WTC11 (cell line): ENCODE measurements at regions not wholly inside any gene's neighbourhood (a gene's known extent, or its start where the extent isn't known, plus 50 kb on each side); places are given as distances from the start of the nearest gene placed in this dataset.

Experiments used
- ESRRA ChIP-seq: sonication (generic); formaldehyde crosslinking; IDR thresholded peaks from 2 replicates; pipeline ENCODE4 v1.8.1; 2022; ENCODE audit warnings: mild to moderate bottlenecking, missing genetic modification reagents, borderline replicate concordance
- OVOL2 ChIP-seq: fragments of 250-450 bp; sonication (Bioruptor Pico); IDR thresholded peaks from 2 replicates; pipeline ENCODE4 v1.9.0; 2021; ENCODE audit warnings: mild to moderate bottlenecking, borderline replicate concordance
- TEAD4 ChIP-seq: sonication (generic); formaldehyde crosslinking; IDR thresholded peaks from 2 replicates; pipeline ENCODE4 v1.8.0; 2022; ENCODE audit warnings: mild to moderate bottlenecking, missing genetic modification reagents
- ZNF317 ChIP-seq: sonication (generic); formaldehyde crosslinking; IDR thresholded peaks from 2 replicates; pipeline ENCODE4 v1.8.1; 2023; ENCODE audit warnings: low read depth, mild to moderate bottlenecking, moderate library complexity, missing genetic modification reagents, borderline replicate concordance
- TF ChIP-seq, protein P1 (sequence below): fragments of 200-600 bp; IDR thresholded peaks from 2 replicates; pipeline ENCODE4 v1.8.0; 2022; ENCODE audit warnings: antibody characterized with exemption
- TF ChIP-seq, protein P2 (sequence below): sonication (generic); formaldehyde crosslinking; IDR thresholded peaks from 2 replicates; pipeline ENCODE4 v1.8.1; 2023; ENCODE audit warnings: mild to moderate bottlenecking, missing genetic modification reagents
- TF ChIP-seq, protein P3 (sequence below): sonication (generic); formaldehyde crosslinking; IDR thresholded peaks from 2 replicates; pipeline ENCODE4 v1.8.1; 2022; ENCODE audit warnings: low read depth, missing genetic modification reagents, borderline replicate concordance
- TF ChIP-seq, protein P4 (sequence below): sonication (generic); formaldehyde crosslinking; IDR thresholded peaks from 2 replicates; pipeline ENCODE4 v1.8.1; 2023; ENCODE audit warnings: mild to moderate bottlenecking, missing genetic modification reagents, moderate library complexity

DNA sequence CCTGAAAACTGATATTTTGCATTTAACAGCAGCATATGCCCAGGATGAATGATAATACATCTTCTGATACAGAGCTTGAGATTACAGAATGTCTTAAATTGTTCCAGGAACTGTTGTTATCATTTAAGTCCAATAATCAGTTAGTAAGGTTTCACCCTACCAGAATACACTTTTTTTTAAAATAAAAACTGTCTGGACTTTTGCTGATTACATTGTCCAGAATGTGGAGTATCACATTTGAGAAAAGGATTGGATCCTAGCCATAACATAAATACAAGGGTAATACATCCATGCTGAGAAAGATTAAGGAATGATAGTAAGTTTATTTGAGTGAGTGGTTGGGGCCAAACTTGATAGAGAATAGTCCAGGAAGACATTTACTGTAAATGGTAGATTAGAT lies 71.0 kb downstream of the SEPTIN7 start:
- TF ChIP-seq, protein P1, sequence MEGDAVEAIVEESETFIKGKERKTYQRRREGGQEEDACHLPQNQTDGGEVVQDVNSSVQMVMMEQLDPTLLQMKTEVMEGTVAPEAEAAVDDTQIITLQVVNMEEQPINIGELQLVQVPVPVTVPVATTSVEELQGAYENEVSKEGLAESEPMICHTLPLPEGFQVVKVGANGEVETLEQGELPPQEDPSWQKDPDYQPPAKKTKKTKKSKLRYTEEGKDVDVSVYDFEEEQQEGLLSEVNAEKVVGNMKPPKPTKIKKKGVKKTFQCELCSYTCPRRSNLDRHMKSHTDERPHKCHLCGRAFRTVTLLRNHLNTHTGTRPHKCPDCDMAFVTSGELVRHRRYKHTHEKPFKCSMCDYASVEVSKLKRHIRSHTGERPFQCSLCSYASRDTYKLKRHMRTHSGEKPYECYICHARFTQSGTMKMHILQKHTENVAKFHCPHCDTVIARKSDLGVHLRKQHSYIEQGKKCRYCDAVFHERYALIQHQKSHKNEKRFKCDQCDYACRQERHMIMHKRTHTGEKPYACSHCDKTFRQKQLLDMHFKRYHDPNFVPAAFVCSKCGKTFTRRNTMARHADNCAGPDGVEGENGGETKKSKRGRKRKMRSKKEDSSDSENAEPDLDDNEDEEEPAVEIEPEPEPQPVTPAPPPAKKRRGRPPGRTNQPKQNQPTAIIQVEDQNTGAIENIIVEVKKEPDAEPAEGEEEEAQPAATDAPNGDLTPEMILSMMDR: no peak
- TF ChIP-seq, protein P2, sequence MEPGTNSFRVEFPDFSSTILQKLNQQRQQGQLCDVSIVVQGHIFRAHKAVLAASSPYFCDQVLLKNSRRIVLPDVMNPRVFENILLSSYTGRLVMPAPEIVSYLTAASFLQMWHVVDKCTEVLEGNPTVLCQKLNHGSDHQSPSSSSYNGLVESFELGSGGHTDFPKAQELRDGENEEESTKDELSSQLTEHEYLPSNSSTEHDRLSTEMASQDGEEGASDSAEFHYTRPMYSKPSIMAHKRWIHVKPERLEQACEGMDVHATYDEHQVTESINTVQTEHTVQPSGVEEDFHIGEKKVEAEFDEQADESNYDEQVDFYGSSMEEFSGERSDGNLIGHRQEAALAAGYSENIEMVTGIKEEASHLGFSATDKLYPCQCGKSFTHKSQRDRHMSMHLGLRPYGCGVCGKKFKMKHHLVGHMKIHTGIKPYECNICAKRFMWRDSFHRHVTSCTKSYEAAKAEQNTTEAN (CRISPR knock-in tag): no peak
- TF ChIP-seq, protein P3, sequence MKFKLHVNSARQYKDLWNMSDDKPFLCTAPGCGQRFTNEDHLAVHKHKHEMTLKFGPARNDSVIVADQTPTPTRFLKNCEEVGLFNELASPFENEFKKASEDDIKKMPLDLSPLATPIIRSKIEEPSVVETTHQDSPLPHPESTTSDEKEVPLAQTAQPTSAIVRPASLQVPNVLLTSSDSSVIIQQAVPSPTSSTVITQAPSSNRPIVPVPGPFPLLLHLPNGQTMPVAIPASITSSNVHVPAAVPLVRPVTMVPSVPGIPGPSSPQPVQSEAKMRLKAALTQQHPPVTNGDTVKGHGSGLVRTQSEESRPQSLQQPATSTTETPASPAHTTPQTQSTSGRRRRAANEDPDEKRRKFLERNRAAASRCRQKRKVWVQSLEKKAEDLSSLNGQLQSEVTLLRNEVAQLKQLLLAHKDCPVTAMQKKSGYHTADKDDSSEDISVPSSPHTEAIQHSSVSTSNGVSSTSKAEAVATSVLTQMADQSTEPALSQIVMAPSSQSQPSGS: no peak
- TF ChIP-seq ESRRA (CRISPR knock-in tag) (no peak), OVOL2 (CRISPR knock-in tag) (no peak), ZNF317 (no peak), TEAD4 (no peak)
- TF ChIP-seq, protein P4, sequence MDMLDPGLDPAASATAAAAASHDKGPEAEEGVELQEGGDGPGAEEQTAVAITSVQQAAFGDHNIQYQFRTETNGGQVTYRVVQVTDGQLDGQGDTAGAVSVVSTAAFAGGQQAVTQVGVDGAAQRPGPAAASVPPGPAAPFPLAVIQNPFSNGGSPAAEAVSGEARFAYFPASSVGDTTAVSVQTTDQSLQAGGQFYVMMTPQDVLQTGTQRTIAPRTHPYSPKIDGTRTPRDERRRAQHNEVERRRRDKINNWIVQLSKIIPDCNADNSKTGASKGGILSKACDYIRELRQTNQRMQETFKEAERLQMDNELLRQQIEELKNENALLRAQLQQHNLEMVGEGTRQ: no peak
